HG03135 (cell line): ENCODE measurements at regions not wholly inside any gene's neighbourhood (a gene's known extent, or its start where the extent isn't known, plus 50 kb on each side); places are given as distances from the start of the nearest gene placed in this dataset.

Experiments
- ATAC-seq: cut with Tn5 transposase; IDR thresholded peaks from one replicate; pipeline ENCODE4 v1.9.1; 2021; ENCODE audit warnings: mild to moderate bottlenecking, moderate library complexity; ENCODE audit not compliant: unreplicated experiment

DNA sequence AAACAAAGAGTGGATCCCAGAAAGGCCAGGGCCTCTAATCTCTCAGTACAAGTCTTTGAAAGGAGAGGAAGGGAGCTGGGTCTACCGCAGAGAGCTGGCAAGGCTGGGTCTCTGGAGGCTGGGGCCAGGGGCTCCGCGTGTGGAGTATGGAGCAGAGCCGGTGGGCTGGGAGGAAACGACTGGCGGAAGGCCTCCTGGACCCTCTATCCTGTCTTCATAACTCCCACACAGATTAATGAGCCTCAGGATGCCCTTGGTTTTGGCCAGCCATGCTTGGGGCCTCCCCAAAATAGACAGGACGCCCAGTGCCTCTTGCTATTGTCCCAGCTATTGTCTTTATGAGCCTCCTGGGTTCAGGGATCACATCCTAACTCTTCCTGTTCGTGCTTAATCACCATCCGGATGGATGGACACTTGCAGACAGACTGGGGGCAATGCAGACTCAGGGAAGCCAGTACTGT lies 306.4 kb downstream of the DHX35 start:
- no peak for ATAC-seq

DNA sequence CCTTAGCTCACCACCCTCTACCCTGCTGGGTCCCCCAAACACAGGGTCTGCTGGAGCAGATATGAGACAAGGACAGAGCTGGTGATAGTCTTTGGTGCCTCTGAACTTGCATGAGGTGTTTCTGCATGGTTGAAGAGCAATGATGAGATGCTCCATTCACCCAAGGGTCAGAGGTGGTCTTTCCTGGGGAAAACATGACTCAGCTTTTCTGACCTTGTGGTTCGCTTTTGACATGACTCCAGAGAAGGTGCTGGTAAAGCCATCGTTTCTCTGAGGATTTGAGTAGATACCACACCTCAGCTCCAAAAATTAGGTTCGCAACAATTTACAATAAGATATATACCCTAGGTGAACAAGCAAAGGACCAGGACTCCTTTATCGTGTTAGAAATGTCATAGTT lies 304.8 kb downstream of the DHX35 start:
- ATAC-seq, result no peak

- no peak for ATAC-seq
These were observed 302.5 kb downstream of the DHX35 start for GRCh38 chr20:39264506-39265172.

DNA sequence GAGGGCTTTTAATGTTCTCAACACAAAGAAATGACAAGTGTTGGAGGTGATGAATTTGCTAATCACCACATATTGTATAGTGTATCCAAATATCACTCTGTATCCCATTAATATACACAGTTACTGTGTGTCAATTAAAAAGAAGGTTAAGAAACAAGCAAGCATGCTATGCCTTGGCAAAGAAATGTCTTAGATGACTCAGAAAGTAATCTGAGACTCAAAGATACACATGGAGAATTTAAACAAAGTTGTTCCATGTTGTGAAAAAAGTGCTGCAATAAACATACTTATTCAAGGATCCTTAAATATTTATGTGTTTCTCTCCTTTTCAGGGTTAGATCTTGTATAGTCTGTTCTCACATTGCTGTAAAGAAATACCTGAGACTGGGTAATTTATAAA lies 300.9 kb downstream of the DHX35 start:
- ATAC-seq, result no peak

DNA sequence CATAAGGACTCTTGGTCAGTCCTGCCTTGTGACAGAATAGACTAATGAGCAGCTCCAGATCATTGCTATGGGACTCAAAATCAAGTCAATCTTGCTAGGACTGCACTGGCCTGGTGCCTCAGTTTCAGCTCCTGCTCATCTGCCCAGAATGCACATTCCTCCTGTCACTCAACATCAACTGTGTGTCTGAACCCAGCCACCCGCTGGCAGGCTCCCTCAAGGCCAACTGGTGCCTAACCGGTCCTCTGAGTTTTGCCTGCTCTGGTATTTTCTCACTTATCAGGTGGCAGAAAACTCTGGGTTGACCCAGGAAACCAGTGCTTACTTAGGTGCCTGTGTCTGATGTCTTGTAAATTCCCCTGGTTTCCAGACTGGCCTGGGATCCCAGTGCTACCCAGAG lies 297.7 kb downstream of the DHX35 start:
- no peak for ATAC-seq

- no peak for ATAC-seq
These were observed 297.1 kb downstream of the DHX35 start for GRCh38 chr20:39259010-39259803.

GRCh38 chr20:39258253-39258652 lies 296.1 kb downstream of the DHX35 start:
- ATAC-seq, result no peak

GRCh38 chr20:39253051-39253755 lies 291.1 kb downstream of the DHX35 start:
- ATAC-seq, result no peak

- no peak for ATAC-seq
These were observed 289.9 kb downstream of the DHX35 start for GRCh38 chr20:39252035-39252434.

DNA sequence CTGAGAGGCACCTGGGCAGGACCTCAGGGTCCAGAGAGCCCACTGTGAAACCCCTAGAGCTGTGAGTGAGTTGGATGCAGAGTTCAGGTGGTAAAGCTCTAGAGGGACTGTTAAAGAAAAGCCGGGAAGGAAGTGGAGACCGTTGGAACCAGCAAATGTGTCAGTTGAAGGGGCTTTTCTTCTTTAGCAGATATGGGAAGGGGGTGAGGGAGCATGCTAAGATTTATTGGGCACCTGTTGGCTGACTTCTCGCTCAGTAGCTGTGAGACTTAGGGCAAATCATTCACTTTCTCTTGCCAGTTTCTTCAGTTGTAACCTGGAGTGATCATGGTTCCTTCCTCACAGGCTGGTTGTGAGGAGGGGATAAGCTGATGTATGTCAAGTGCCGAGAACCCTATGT lies 287.7 kb downstream of the DHX35 start:
- ATAC-seq, result no peak

- no peak for ATAC-seq
These were observed 286.8 kb downstream of the DHX35 start for GRCh38 chr20:39248862-39249485.

DNA sequence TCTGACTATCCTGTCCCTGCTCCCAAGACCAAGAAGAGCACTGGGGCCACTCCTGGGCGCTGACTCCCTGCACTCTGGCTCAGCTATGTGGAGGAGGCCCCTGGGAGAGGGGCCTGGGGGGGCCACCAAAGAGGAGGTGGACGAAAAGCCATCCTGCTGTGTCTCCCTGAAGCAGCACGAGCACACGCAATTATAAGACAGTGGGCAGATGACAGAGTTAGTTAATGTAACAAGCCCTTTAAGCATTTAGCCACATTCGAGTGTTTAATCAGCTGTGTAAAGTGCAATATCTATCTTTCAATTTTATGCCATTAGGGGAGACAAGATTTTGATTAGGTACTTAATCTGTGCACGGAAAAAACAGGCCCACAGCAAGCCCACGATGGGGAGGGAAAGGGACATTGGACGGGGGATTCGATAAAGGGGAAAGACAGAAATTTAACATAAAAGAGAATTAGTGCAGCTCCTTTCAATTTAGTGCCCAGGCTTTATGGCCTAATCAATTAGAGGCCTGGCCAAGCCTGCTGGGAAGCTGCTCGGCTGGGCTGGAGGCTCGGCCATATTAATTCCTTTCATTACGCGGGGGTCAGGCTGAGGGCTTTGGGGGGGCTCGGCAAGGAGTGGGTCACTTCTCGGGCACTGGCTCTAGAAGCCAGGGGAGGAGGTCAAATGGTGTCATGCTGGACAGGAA lies 286.2 kb downstream of the DHX35 start:
- no peak for ATAC-seq

- no peak for ATAC-seq
These were observed 284.3 kb downstream of the DHX35 start for GRCh38 chr20:39246436-39246835.

- ATAC-seq, result no peak
These were observed 283.7 kb downstream of the DHX35 start for GRCh38 chr20:39245685-39246311.

DNA sequence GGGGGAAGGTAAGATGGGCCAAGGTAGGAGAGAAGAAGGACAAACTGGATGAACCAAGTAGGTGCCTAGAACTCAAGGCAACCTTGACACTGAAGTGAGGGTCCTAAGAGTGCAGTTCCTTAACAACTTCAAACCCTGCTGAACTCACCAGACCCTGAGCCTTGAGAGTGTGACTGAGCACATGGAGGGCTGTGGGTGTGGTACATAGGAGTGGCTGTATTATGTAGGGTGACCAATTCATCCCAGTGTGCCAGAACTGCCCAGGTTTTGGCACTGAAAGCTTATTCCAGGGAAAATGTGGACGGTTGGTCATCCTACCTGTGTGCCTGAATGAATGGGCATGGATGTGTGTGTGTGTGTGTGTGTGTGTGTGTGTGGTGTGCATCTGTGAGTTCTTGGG lies 281.8 kb downstream of the DHX35 start:
- ATAC-seq, result no peak

DNA sequence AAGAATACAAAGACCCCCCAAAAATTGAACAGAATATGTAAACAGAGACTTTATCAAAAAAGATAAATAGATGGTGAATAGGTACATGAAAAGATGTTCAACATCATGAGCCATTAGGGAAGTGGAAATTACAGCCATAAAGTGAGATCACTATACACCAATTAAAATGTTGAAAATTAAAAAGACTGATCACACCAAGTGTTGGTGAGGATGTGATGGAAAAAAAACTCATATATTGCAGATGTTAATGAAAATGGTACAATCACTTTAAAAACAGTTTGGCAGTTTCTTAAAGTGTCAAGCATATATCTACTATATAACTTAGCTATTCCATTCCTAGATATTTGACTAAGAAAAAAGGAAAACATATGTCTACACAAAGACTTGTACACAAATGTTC lies 280.5 kb downstream of the DHX35 start:
- ATAC-seq, result no peak

DNA sequence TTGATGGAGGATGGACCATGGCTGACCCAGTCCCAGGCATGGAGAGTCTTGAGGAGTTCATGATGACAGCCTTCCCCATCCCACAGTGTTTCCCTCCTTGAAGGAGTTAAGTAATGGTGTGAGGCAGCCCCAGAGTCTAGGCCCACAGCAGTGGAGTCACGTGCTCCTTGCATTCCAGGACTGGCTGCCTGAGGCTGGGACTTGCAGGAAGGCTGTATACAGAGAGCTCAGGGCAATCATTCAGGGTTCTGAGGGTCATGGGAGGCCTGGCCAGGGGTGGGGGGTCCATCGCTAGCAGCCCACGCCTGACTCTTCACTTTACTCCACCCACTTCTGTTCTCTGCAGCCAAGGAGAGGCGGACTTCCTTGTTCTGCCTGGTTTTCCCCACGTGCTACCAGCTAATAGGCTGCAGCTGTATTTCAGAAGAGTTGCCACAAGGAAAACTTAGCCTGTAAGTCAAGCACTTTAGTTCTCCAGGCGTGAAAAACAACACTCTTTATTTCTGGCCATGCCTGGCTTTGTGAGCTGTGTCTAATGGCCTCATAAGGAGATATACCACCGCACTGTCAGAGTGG lies 272.5 kb downstream of the DHX35 start:
- no peak for ATAC-seq

- no peak for ATAC-seq
These were observed 271.6 kb downstream of the DHX35 start for GRCh38 chr20:39233755-39234154.

DNA sequence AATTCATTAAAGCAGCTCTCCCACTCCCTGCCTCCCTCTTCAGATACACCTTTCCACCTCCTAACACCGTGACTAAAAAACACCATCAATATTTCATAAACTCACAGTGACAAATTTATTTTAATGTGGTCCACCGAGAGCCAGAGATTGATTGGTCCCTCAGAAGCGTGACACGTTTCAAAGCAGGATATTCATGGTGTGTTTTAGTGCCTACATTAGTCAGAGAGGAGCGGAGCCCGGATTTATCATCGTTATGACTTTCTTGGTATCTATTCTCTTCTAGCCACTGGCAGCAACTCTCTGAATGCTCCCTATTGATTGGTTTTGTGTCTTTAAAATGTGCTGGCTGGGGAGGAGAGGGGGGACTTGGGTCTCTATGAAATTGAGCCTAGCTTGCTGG lies 265.3 kb downstream of the DHX35 start:
- ATAC-seq, result no peak

DNA sequence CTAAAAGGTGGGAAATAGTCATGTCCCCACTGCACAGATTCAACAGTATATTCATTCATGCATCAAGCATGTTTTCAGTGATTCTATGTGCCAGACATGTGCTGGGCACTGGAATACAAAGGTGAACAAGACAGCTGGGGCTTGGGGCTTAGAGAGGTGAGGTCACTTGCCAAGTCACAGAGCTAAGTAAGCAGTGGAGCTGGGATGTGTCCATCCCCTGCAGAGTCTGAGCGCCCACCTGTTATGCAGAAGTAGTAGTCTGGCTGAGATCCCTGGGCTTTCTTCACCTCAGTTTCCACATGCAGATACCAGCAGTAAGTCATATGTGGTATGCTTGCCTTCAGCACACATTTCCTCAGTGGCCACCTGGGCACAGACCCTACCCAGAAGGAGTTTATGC lies 263.8 kb downstream of the DHX35 start:
- ATAC-seq, result no peak
